SH-SY5Y (cell line): ENCODE measurements at regions not wholly inside any gene's neighbourhood (a gene's known extent, or its start where the extent isn't known, plus 50 kb on each side); places are given as distances from the start of the nearest gene placed in this dataset.

Experiments used
- GATA2 ChIP-seq: IDR thresholded peaks from 2 replicates; pipeline ENCODE4 v1.6.1; 2011; ENCODE audit warnings: mild to moderate bottlenecking, low read depth, low read length
- GATA3 ChIP-seq: IDR thresholded peaks from 2 replicates; pipeline ENCODE4 v1.6.1; 2011; ENCODE audit warnings: low read depth, mild to moderate bottlenecking, low read length, moderate library complexity

DNA sequence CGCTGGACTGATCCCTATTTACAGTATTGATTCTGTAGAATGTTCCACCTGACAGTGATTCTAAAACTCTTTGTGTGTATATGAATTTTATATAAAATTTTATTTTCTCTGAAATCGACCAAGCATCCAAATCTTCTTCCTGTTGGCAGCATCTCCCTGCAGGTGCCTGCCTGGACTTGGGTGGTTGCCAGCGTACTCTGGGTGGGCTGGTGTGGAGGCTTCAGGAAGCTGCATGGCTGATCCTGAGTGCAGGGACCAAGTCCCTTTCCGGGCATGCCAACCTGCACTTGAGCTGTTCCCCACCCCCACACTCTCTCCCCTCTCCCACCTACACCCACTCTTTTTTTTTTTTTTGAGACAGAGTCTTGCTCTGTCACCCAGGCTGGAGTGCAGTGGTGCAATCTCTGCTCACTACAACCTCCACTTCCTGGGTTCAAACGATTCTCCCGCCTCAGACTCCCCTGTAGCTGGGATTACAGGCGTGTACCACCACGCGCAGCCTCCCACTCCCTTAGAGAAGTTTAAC, 53.2 kb upstream of the ALKAL2 start:
- TF ChIP-seq GATA3 = no peak
- no peak for TF ChIP-seq GATA2
